ENCODE measurements at regions not wholly inside any gene's neighbourhood (a gene's known extent, or its start where the extent isn't known, plus 50 kb on each side); places are given as distances from the start of the nearest gene placed in this dataset.

DNA sequence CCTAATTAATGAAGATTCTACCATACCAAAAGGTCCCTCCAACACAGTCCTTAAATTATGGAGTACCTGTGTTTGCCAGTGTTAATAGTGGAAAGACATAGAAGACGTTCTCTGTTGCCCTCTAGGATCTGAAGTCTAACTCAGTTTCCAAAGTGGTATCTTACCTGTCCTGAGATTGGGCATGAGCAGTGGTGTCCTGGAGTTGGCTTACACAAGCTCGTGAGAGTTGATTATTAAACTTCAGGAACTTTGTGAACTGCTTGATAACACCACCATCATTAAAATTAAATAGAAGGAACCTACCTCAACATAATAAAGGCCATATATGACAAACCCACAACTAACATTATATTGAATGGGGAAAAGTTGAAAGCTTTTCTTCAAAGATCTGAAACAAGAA is 60.9 kb upstream of the SMARCA2 start:
- DNase-seq (ENCODE audit: low read depth): no peak

GRCh38 chr9:1956958-1957357 is 58.2 kb upstream of the SMARCA2 start:
- no peak for DNase-seq (ENCODE audit: low read depth)
- no peak overlapping the region for H3K4me3 ChIP-seq (ENCODE audit: low read depth, low read length)

More for the DNA sequence above, 60.9 kb upstream of the SMARCA2 start:
- H3K4me3 ChIP-seq (ENCODE audit: low read depth, low read length): no peak overlapping the region

DNA sequence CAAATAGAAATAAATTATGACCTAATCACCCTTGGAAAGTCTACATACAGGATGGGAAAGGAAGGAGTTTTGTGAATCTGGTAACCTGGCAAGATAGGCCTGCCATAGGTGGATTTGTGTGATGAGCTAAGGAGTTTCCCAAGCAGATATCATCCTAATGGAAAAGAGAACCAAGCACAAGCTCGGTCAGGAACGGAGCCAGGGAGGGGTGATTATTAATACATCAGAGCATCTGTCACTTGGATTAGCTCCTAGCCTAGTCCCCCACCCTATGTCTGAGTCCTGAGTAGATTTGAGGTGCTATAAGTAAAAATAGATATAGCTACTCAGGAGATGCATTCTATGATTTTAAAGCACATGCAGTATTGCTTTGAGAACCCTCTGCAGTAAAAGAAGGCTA is 57.3 kb upstream of the SMARCA2 start:
- no peak overlapping the region for H3K4me3 ChIP-seq (ENCODE audit: low read depth, low read length)
- DNase-seq (ENCODE audit: low read depth): no peak

DNA sequence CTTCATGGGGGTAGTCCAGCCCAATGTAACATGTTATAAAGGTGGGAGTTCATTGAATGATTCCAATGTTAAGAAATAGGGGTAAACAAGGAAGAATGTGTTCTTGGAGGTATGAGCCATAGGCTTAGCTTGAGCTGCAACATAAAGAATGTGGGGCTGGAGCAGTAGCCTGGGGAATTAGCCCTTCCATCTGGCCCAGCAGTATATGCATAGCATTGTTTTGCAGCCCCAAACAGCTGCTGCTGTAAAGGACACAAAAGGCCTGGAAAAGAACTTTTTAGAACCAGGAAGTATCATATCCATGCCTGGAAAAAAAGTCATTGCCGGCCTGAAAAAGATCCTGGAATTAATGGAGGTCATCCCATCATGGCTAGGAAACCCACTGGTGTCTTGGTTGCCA is 55.8 kb upstream of the SMARCA2 start:
- no peak overlapping the region for H3K4me3 ChIP-seq (ENCODE audit: low read depth, low read length)
- no peak for DNase-seq (ENCODE audit: low read depth)

GRCh38 chr9:1960342-1961042 is 54.7 kb upstream of the SMARCA2 start:
- DNase-seq (ENCODE audit: low read depth): no peak
- H3K4me3 ChIP-seq (ENCODE audit: low read depth, low read length): no peak overlapping the region

DNA sequence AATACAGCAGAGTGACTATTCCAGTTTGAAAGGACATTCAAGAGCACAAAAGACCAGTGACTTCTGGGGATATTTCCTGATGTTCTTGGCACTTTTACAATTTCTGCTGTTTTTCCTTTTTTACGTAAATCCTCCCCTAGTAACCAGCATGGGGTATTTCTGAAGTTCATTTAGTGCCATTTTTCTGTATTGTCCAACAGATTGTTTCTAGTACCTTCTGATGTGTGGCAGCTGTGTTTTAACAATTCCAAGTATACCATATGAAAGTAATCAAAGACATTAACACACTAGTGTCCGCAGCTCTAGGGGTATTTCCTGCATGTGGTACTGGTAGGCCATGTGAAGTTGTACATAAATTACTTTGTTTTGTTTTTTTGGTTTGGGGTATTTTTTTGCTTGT is 53.0 kb upstream of the SMARCA2 start:
- H3K4me3 ChIP-seq (ENCODE audit: low read depth, low read length): no peak overlapping the region
- DNase-seq (ENCODE audit: low read depth): no peak

DNA sequence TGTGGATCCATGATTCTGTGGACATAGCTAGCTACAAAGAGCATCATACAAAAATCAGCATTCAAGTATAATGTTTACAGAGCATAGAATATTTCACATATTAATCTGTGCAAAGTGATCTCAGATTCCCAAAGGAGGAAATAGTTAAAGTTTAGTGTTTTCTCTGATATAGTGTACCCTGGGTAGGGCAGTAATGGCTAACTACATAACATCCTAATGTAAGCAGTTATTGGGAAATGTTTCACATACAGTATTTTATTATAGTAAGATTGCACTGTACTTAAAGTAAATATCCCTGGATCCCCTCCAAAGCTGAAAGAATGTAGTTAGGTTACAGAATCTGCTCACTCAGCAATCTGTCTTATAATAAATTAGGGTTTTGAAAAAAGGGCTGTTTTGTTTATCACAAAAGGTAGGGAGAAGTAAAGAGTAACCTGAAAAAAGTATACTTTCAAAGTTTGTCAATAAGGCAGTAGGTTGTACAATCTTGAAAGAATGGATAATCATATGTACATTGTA is 52.5 kb upstream of the SMARCA2 start:
- no peak overlapping the region for H3K4me3 ChIP-seq (ENCODE audit: low read depth, low read length)
- no peak for DNase-seq (ENCODE audit: low read depth)

DNA sequence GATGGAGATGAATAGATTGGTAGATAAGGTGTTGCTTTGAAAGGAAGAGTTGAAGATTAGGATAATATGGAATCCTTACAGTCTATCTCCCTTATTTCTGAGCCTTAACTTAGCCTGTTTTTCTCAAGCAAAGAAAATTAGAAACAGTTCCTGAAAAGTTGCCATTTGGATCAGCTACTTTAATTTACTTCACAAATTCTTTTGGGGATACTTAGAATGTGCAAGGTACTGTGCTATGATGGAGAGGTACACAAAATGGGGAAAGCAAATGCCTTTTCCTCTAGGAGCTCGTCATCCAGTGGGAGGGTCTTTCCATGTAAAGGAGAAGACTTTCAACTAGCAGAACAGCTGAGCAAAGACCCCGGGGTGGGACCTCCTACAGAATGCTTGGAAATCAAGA is 51.1 kb upstream of the SMARCA2 start:
- no peak overlapping the region for H3K4me3 ChIP-seq (ENCODE audit: low read depth, low read length)
- no peak for DNase-seq (ENCODE audit: low read depth)

Data from skeletal muscle cell (primary cell).